ENCODE measurements at regions not wholly inside any gene's neighbourhood (a gene's known extent, or its start where the extent isn't known, plus 50 kb on each side); places are given as distances from the start of the nearest gene placed in this dataset.

DNA sequence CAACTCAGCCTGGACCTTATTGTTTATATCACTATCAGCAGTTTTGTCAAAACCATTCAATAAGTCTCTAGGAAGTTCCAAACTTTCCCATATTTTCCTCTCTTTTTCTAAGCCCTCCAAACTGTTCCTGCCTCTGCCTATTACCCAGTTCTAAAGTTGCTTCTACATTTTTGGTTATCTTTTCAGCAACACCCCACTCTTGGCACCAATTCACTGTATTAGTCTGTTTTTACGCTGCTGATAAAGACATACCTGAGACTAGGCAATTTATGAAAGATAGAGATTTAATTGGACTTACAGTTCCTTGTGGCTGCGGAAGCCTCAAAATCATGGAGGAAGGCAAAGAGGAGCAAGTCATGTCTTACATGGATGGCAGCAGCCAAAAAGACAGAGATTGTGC, 744.4 kb upstream of the ADAMTS16 start:
- no peak overlapping the region for H3K9ac ChIP-seq (ENCODE audit: low read length)
- no peak overlapping the region for H3K27ac ChIP-seq (ENCODE audit: low read depth, low read length)
- H3K36me3 Mint-ChIP-seq (ENCODE audit: low read depth, unreplicated experiment) = no peaks in the 10 kb centered on the region
- no peaks in the 10 kb centered on the region for H3K4me1 Mint-ChIP-seq (ENCODE audit: low read depth, unreplicated experiment)
- FAIRE-seq (no peak), DNase-seq (ENCODE audit: low read depth) (no peak)
- H3K27me3 Mint-ChIP-seq (ENCODE audit: low read depth, unreplicated experiment) = peaks cover 2% of the 10 kb centered on the region
- H3K27me3 ChIP-seq (ENCODE audit: insufficient read depth, low read length) = no peaks in the 10 kb centered on the region
- no peak overlapping the region for H3K4me2 ChIP-seq (ENCODE audit: low read length)
- no peak overlapping the region for H2AFZ ChIP-seq (ENCODE audit: low read depth, low read length)
- no peaks in the 10 kb centered on the region for H3K4me1 ChIP-seq (ENCODE audit: insufficient read depth, low read length)
- no peak overlapping the region for H3K4me3 ChIP-seq (ENCODE audit: insufficient read depth, low read depth, low read length)
- no peak overlapping the region for H3K27ac Mint-ChIP-seq (ENCODE audit: unreplicated experiment)
- H4K20me1 ChIP-seq (ENCODE audit: insufficient read depth, low read length) = no peaks in the 10 kb centered on the region
- no peak for TF ChIP-seq EZH2 (IDR thresholded peaks at IDR 0.05; ENCODE audit: insufficient read depth, low read length)
- TF ChIP-seq, protein P1, sequence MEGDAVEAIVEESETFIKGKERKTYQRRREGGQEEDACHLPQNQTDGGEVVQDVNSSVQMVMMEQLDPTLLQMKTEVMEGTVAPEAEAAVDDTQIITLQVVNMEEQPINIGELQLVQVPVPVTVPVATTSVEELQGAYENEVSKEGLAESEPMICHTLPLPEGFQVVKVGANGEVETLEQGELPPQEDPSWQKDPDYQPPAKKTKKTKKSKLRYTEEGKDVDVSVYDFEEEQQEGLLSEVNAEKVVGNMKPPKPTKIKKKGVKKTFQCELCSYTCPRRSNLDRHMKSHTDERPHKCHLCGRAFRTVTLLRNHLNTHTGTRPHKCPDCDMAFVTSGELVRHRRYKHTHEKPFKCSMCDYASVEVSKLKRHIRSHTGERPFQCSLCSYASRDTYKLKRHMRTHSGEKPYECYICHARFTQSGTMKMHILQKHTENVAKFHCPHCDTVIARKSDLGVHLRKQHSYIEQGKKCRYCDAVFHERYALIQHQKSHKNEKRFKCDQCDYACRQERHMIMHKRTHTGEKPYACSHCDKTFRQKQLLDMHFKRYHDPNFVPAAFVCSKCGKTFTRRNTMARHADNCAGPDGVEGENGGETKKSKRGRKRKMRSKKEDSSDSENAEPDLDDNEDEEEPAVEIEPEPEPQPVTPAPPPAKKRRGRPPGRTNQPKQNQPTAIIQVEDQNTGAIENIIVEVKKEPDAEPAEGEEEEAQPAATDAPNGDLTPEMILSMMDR (IDR thresholded peaks at IDR 0.05; ENCODE audit: insufficient read depth, low read depth, low read length) = no peak
- H3K79me2 ChIP-seq (ENCODE audit: insufficient read depth, low read length) = no peaks in the 10 kb centered on the region
- H3K4me3 Mint-ChIP-seq (ENCODE audit: unreplicated experiment) = no peak overlapping the region
- H3K36me3 ChIP-seq (ENCODE audit: insufficient read depth, low read length) = no peaks in the 10 kb centered on the region
- H3K9me3 Mint-ChIP-seq (ENCODE audit: unreplicated experiment) = peaks cover 9% of the 10 kb centered on the region
- no peaks in the 10 kb centered on the region for H3K9me3 ChIP-seq (ENCODE audit: insufficient read depth, low read depth, low read length)

DNA sequence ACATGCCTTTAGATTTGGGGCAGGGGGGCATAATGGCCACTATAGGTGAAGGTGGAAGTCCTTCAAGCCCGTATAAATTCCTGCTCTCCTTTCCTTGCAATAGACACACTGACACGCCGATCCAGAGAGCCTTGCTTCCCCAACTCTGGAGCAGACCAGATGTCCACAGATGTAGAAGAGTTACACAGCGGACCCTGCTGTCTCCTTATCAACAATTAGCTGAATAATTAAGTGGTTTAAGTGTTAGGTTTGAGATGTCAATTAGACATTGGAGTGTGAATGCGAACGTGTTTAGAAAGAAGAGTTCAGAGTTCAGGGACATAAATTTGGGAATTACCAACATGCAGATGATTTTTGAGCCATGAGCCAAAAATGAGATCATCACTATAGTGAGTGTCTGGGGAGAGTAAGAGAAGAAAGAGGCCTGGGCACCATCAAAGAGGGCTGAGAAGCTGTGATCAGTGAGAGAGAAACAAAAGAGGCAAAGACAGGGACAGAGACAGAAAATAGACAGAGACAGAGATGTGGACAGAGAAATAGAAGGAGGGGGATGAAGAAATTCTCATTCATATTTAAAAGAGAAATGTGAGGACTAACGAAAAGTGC, 734.4 kb upstream of the ADAMTS16 start:
- no peaks in the 10 kb centered on the region for H3K27me3 ChIP-seq (ENCODE audit: insufficient read depth, low read length)
- Mint-ChIP-seq H3K4me3 (ENCODE audit: unreplicated experiment) (no peak overlapping the region), H3K9me3 (ENCODE audit: unreplicated experiment) (no peaks in the 10 kb centered on the region), H3K27ac (ENCODE audit: unreplicated experiment) (no peak overlapping the region), H3K36me3 (ENCODE audit: low read depth, unreplicated experiment) (no peaks in the 10 kb centered on the region), H3K4me1 (ENCODE audit: low read depth, unreplicated experiment) (no peaks in the 10 kb centered on the region), H3K27me3 (ENCODE audit: low read depth, unreplicated experiment) (peaks cover 10% of the 10 kb centered on the region)
- FAIRE-seq (no peak), DNase-seq (ENCODE audit: low read depth) (no peak)
- no peaks in the 10 kb centered on the region for H4K20me1 ChIP-seq (ENCODE audit: insufficient read depth, low read length)
- no peak overlapping the region for H3K9ac ChIP-seq (ENCODE audit: low read length)
- H3K4me2 ChIP-seq (ENCODE audit: low read length) = no peak overlapping the region
- H3K79me2 ChIP-seq (ENCODE audit: insufficient read depth, low read length) = no peaks in the 10 kb centered on the region
- no peaks in the 10 kb centered on the region for H3K36me3 ChIP-seq (ENCODE audit: insufficient read depth, low read length)
- H3K27ac ChIP-seq (ENCODE audit: low read depth, low read length) = no peak overlapping the region
- TF ChIP-seq EZH2 (IDR thresholded peaks at IDR 0.05; ENCODE audit: insufficient read depth, low read length) = no peak
- TF ChIP-seq, protein P1 (IDR thresholded peaks at IDR 0.05; ENCODE audit: insufficient read depth, low read depth, low read length) = no peak
- no peaks in the 10 kb centered on the region for H3K4me1 ChIP-seq (ENCODE audit: insufficient read depth, low read length)
- H3K9me3 ChIP-seq (ENCODE audit: insufficient read depth, low read depth, low read length) = peaks cover 4% of the 10 kb centered on the region
- no peak overlapping the region for H2AFZ ChIP-seq (ENCODE audit: low read depth, low read length)
- H3K4me3 ChIP-seq (ENCODE audit: insufficient read depth, low read depth, low read length) = no peak overlapping the region

- H3K36me3 Mint-ChIP-seq (ENCODE audit: low read depth, unreplicated experiment) = no peaks in the 10 kb centered on the region
- H3K36me3 ChIP-seq (ENCODE audit: insufficient read depth, low read length) = no peaks in the 10 kb centered on the region
- peaks cover 7% of the 10 kb centered on the region for H3K9me3 ChIP-seq (ENCODE audit: insufficient read depth, low read depth, low read length)
- H3K27ac Mint-ChIP-seq (ENCODE audit: unreplicated experiment) = no peak overlapping the region
- H3K27me3 ChIP-seq (ENCODE audit: insufficient read depth, low read length) = no peaks in the 10 kb centered on the region
- FAIRE-seq = no peak
- H3K27ac ChIP-seq (ENCODE audit: low read depth, low read length) = no peak overlapping the region
- H3K9me3 Mint-ChIP-seq (ENCODE audit: unreplicated experiment) = no peaks in the 10 kb centered on the region
- H4K20me1 ChIP-seq (ENCODE audit: insufficient read depth, low read length) = no peaks in the 10 kb centered on the region
- no peak for DNase-seq (ENCODE audit: low read depth)
- peaks cover 10% of the 10 kb centered on the region for H3K27me3 Mint-ChIP-seq (ENCODE audit: low read depth, unreplicated experiment)
- no peak overlapping the region for H3K4me3 Mint-ChIP-seq (ENCODE audit: unreplicated experiment)
- H2AFZ ChIP-seq (ENCODE audit: low read depth, low read length) = no peak overlapping the region
- H3K4me2 ChIP-seq (ENCODE audit: low read length) = no peak overlapping the region
- H3K4me3 ChIP-seq (ENCODE audit: insufficient read depth, low read depth, low read length) = no peak overlapping the region
- H3K4me1 Mint-ChIP-seq (ENCODE audit: low read depth, unreplicated experiment) = no peaks in the 10 kb centered on the region
- no peaks in the 10 kb centered on the region for H3K79me2 ChIP-seq (ENCODE audit: insufficient read depth, low read length)
- no peaks in the 10 kb centered on the region for H3K4me1 ChIP-seq (ENCODE audit: insufficient read depth, low read length)
- no peak overlapping the region for H3K9ac ChIP-seq (ENCODE audit: low read length)
- TF ChIP-seq, protein P1 (IDR thresholded peaks at IDR 0.05; ENCODE audit: insufficient read depth, low read depth, low read length) = no peak
- TF ChIP-seq EZH2 (IDR thresholded peaks at IDR 0.05; ENCODE audit: insufficient read depth, low read length) = no peak
These were observed 730.0 kb upstream of the ADAMTS16 start for GRCh38 chr5:4410151-4410550.
